GM21529 (cell line): ENCODE measurements at regions not wholly inside any gene's neighbourhood (a gene's known extent, or its start where the extent isn't known, plus 50 kb on each side); places are given as distances from the start of the nearest gene placed in this dataset.
"Not testable (repeated sequence)": the region's sequence is repeated elsewhere in the genome, so short reads cannot be mapped to it uniquely, and the experiment has no call there.

Source experiments
- ATAC-seq: cut with Tn5 transposase; IDR thresholded peaks from one replicate; pipeline ENCODE4 v1.9.1; 2021; ENCODE audit not compliant: unreplicated experiment

GRCh38 chr4:81685104-81685503, 213.4 kb upstream of the RASGEF1B start:
- ATAC-seq: no peak

- ATAC-seq: no peak
Observed at GRCh38 chr4:81684352-81684751, 212.6 kb upstream of the RASGEF1B start.

- ATAC-seq: no peak
Observed at GRCh38 chr4:81682492-81682891, 210.8 kb upstream of the RASGEF1B start.

- no peak for ATAC-seq
Observed at GRCh38 chr4:81679315-81679714, 207.6 kb upstream of the RASGEF1B start.

GRCh38 chr4:81678801-81679200, 207.1 kb upstream of the RASGEF1B start:
- no peak for ATAC-seq

- ATAC-seq: no peak
Observed at GRCh38 chr4:81676537-81676936, 204.8 kb upstream of the RASGEF1B start.

- ATAC-seq: no peak
Observed at GRCh38 chr4:81675791-81676393, 204.2 kb upstream of the RASGEF1B start.

- no peak for ATAC-seq
Observed at GRCh38 chr4:81673961-81674360, 202.3 kb upstream of the RASGEF1B start.

GRCh38 chr4:81668328-81668727, 196.6 kb upstream of the RASGEF1B start:
- ATAC-seq: not testable (repeated sequence)

GRCh38 chr4:81667539-81667938, 195.8 kb upstream of the RASGEF1B start:
- ATAC-seq: no peak

GRCh38 chr4:81666491-81666890, 194.8 kb upstream of the RASGEF1B start:
- no peak for ATAC-seq

- ATAC-seq: no peak
Observed at GRCh38 chr4:81665649-81666048, 193.9 kb upstream of the RASGEF1B start.

GRCh38 chr4:81665045-81665444, 193.3 kb upstream of the RASGEF1B start:
- ATAC-seq: no peak

GRCh38 chr4:81664079-81664478, 192.4 kb upstream of the RASGEF1B start:
- no peak for ATAC-seq

GRCh38 chr4:81663368-81663767, 191.7 kb upstream of the RASGEF1B start:
- ATAC-seq: no peak

- no peak for ATAC-seq
Observed at GRCh38 chr4:81659051-81659450, 187.3 kb upstream of the RASGEF1B start.

GRCh38 chr4:81652069-81652478, 180.4 kb upstream of the RASGEF1B start:
- no peak for ATAC-seq

- no peak for ATAC-seq
Observed at GRCh38 chr4:81651243-81651899, 179.7 kb upstream of the RASGEF1B start.

- no peak for ATAC-seq
Observed at GRCh38 chr4:81650606-81651242, 179.0 kb upstream of the RASGEF1B start.

- ATAC-seq: peak; percentile 95
Observed at GRCh38 chr4:81648576-81649275, 177.0 kb upstream of the RASGEF1B start.

GRCh38 chr4:81647388-81647787, 175.7 kb upstream of the RASGEF1B start:
- ATAC-seq: no peak

- ATAC-seq: no peak
Observed at GRCh38 chr4:81642543-81642942, 170.8 kb upstream of the RASGEF1B start.
